Calu3 (cell line): ENCODE measurements at regions not wholly inside any gene's neighbourhood (a gene's known extent, or its start where the extent isn't known, plus 50 kb on each side); places are given as distances from the start of the nearest gene placed in this dataset.
"Not testable (repeated sequence)": the region's sequence is repeated elsewhere in the genome, so short reads cannot be mapped to it uniquely, and the experiment has no call there.

Experiments used
- BruUV-seq: library from RNA; stranded (reverse); fragments of 400-500 nt; replicated peaks from 2 replicates; lab custom pipeline; 2021; lab: Mats Ljungman, UMichigan
- CTCF ChIA-PET: fragments of 300-600 bp; sonication (Branson Sonifier 250); formaldehyde crosslinking; loops from one replicate; lab custom pipeline; 2022; ENCODE audit warnings: antibody characterized with exemption; lab: Charles Lee
- DNase-seq: peaks from one replicate; pipeline ENCODE4 v3.0.0; 2022
- H3K27ac Mint-ChIP-seq: one replicate; pipeline ENCODE4 v1.8.0; 2022; ENCODE audit warnings: mixed read lengths; ENCODE audit not compliant: unreplicated experiment
- H3K27me3 Mint-ChIP-seq: one replicate; pipeline ENCODE4 v1.8.0; 2022; ENCODE audit warnings: mixed read lengths; ENCODE audit not compliant: unreplicated experiment
- H3K36me3 Mint-ChIP-seq: one replicate; pipeline ENCODE4 v1.8.0; 2022; ENCODE audit warnings: mild to moderate bottlenecking, moderate library complexity, mixed read lengths; ENCODE audit not compliant: insufficient read depth, unreplicated experiment
- H3K4me1 Mint-ChIP-seq: one replicate; pipeline ENCODE4 v1.8.0; 2022; ENCODE audit warnings: mild to moderate bottlenecking, low read depth, mixed read lengths; ENCODE audit not compliant: unreplicated experiment
- H3K4me3 Mint-ChIP-seq: one replicate; pipeline ENCODE4 v1.8.0; 2022; ENCODE audit warnings: mild to moderate bottlenecking, low read depth, moderate library complexity, mixed read lengths; ENCODE audit not compliant: unreplicated experiment
- H3K9me3 Mint-ChIP-seq: one replicate; pipeline ENCODE4 v1.8.0; 2022; ENCODE audit warnings: low read depth, mixed read lengths; ENCODE audit not compliant: unreplicated experiment
- intact Hi-C: fragments of 100-400 bp; cut with micrococcal nuclease; formaldehyde crosslinking; loops from one replicate; pipeline ENCODE4 v1.10.0; 2022; ENCODE audit not compliant: unreplicated experiment
- TF ChIP-seq, protein P1 (sequence below): fragments of 200-600 bp; IDR thresholded peaks from one replicate; pipeline ENCODE4 v1.8.0; 2022; ENCODE audit warnings: antibody characterized with exemption; ENCODE audit not compliant: unreplicated experiment

- Mint-ChIP-seq H3K4me3 (peak overlapping the region; percentile 24), H3K9me3 (no peaks in the 10 kb centered on the region), H3K27ac (peak overlapping the region; percentile 16), H3K27me3 (no peaks in the 10 kb centered on the region), H3K4me1 (peaks cover 24% of the 10 kb centered on the region), H3K36me3 (no peaks in the 10 kb centered on the region)
- TF ChIP-seq, protein P1, sequence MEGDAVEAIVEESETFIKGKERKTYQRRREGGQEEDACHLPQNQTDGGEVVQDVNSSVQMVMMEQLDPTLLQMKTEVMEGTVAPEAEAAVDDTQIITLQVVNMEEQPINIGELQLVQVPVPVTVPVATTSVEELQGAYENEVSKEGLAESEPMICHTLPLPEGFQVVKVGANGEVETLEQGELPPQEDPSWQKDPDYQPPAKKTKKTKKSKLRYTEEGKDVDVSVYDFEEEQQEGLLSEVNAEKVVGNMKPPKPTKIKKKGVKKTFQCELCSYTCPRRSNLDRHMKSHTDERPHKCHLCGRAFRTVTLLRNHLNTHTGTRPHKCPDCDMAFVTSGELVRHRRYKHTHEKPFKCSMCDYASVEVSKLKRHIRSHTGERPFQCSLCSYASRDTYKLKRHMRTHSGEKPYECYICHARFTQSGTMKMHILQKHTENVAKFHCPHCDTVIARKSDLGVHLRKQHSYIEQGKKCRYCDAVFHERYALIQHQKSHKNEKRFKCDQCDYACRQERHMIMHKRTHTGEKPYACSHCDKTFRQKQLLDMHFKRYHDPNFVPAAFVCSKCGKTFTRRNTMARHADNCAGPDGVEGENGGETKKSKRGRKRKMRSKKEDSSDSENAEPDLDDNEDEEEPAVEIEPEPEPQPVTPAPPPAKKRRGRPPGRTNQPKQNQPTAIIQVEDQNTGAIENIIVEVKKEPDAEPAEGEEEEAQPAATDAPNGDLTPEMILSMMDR = no peak
- peak; percentile 35 for DNase-seq
- no TSS peak for BruUV-seq
- intact Hi-C loops = loop anchor here (5.0 to 10.0 kb wide), 2 partner anchors 141 to 242 kb away; no protein-coding TSS in a partner anchor
- CTCF ChIA-PET = no interaction called here
These were observed 1261.1 kb downstream of the ROBO1 start for GRCh38 chr3:78506581-78507195.

GRCh38 chr3:78507196-78507984 is 1260.4 kb downstream of the ROBO1 start:
- intact Hi-C loops = loop anchor here (5.0 to 10.0 kb wide), 2 partner anchors 140 to 243 kb away; no protein-coding TSS in a partner anchor
- peak; percentile 36 for DNase-seq

DNA sequence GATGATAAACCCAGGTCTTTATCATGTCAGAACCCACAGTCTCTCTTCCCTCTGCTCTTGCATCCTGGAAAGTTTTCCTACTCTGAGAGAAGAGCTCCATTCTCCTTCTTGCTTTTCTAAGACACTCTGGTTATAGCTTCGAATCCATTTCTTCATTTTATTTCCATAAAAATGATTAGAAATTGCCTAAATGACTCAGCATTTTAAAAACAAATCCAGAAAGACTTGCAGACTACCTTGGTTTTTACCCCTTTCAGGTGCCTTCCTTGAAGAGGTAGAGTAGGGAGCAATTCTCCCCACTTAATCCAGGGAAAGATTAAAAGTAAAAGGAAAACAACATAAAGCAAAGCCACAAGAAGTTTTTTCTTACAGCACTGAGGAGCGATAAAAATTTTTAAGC is 1256.0 kb downstream of the ROBO1 start:
- Mint-ChIP-seq H3K27ac (no peak overlapping the region), H3K27me3 (no peaks in the 10 kb centered on the region), H3K9me3 (no peaks in the 10 kb centered on the region), H3K36me3 (no peaks in the 10 kb centered on the region), H3K4me3 (no peak overlapping the region), H3K4me1 (peaks cover 15% of the 10 kb centered on the region)
- DNase-seq = no peak
- intact Hi-C loops = no loop called here
- BruUV-seq = no TSS peak
- TF ChIP-seq, protein P1 = no peak
- CTCF ChIA-PET = no interaction called here

More at GRCh38 chr3:78507196-78507984, 1260.4 kb downstream of the ROBO1 start:
- TF ChIP-seq, protein P1 = no peak
- no TSS peak for BruUV-seq
- Mint-ChIP-seq H3K36me3 (no peaks in the 10 kb centered on the region), H3K27ac (peak overlapping the region; percentile 16), H3K9me3 (no peaks in the 10 kb centered on the region), H3K4me1 (peaks cover 24% of the 10 kb centered on the region), H3K27me3 (no peaks in the 10 kb centered on the region), H3K4me3 (peak overlapping the region; percentile 24)
- CTCF ChIA-PET = no interaction called here

DNA sequence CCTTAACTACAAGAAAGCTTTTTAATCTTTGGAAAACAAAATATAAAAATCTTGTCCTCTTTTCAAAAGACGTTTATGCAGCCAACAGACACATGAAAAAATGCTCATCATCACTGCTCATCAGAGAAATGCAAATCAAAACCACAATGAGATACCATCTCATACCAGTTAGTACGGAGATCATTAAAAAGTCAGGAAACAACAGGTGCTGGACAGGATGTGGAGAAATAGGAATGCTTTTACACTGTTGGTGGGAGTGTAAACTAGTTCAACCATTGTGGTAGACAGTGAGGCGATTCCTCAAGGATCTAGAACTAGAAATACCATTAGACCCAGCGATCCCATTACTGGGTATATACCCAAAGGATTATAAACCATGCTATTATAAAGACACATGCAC is 1255.0 kb downstream of the ROBO1 start:
- CTCF ChIA-PET, H3K4me1 Mint-ChIP-seq, H3K4me3 Mint-ChIP-seq, H3K27ac Mint-ChIP-seq, intact Hi-C loops, H3K27me3 Mint-ChIP-seq, H3K9me3 Mint-ChIP-seq, DNase-seq, BruUV-seq, H3K36me3 Mint-ChIP-seq: not testable (repeated sequence)
